OCI-LY7 (cell line): ENCODE measurements at regions not wholly inside any gene's neighbourhood (a gene's known extent, or its start where the extent isn't known, plus 50 kb on each side); places are given as distances from the start of the nearest gene placed in this dataset.

Source experiments
- BruUV-seq: library from RNA; stranded (reverse); fragments of 400-500 nt; replicated peaks from 2 replicates; lab custom pipeline; 2021; lab: Mats Ljungman, UMichigan
- CTCF ChIA-PET: fragments of 300-600 bp; sonication (Branson Sonifier 250); formaldehyde crosslinking; loops from one replicate; lab custom pipeline; 2022; ENCODE audit warnings: antibody characterized with exemption; ENCODE audit not compliant: unreplicated experiment; lab: Charles Lee
- POLR2A ChIA-PET: fragments of 300-600 bp; sonication (Branson Sonifier 250); formaldehyde crosslinking; loops from one replicate; lab custom pipeline; 2022; ENCODE audit warnings: antibody characterized with exemption; lab: Charles Lee
- DNase-seq: peaks from one replicate; pipeline ENCODE4 v3.0.0-alpha.2; 2015; ENCODE audit warnings: low spot score
- H2AFZ ChIP-seq: fragments of 200-600 bp; sonication (generic), shearing (Covaris generic); 2 replicates; pipeline ENCODE4 v1.6.1; 2014; ENCODE audit warnings: mild to moderate bottlenecking, antibody characterized with exemption, low read length, moderate library complexity
- H3K27ac ChIP-seq: fragments of 200-600 bp; sonication (generic); 2 replicates; pipeline ENCODE4 v1.5.1; 2014; ENCODE audit warnings: mixed run types, low read depth, mild to moderate bottlenecking, moderate library complexity, low read length, inconsistent platforms; ENCODE audit not compliant: poor library complexity, severe bottlenecking
- H3K36me3 ChIP-seq: fragments of 200-600 bp; sonication (generic); 2 replicates; pipeline ENCODE4 v1.6.1; 2014; ENCODE audit warnings: mild to moderate bottlenecking, antibody characterized with exemption, low read length, moderate library complexity, mixed read lengths; ENCODE audit not compliant: insufficient read depth
- H3K4me1 ChIP-seq: fragments of 200-600 bp; sonication (generic); 2 replicates; pipeline ENCODE4 v1.5.1; 2014; ENCODE audit warnings: mild to moderate bottlenecking, low read length; ENCODE audit not compliant: insufficient read depth, poor library complexity, severe bottlenecking
- H3K4me2 ChIP-seq: fragments of 200-600 bp; sonication (generic); 2 replicates; pipeline ENCODE4 v1.6.1; 2014; ENCODE audit warnings: mild to moderate bottlenecking, low read length
- H3K4me3 ChIP-seq: fragments of 200-600 bp; sonication (generic); 2 replicates; pipeline ENCODE4 v1.5.1; 2014; ENCODE audit warnings: mild to moderate bottlenecking, low read depth, low read length; ENCODE audit not compliant: poor library complexity, severe bottlenecking
- H3K79me2 ChIP-seq: fragments of 200-600 bp; sonication (generic); 2 replicates; pipeline ENCODE4 v1.6.1; 2016; ENCODE audit warnings: low read depth, mild to moderate bottlenecking, low read length, moderate library complexity, mixed read lengths; ENCODE audit not compliant: insufficient read depth
- H3K9me2 ChIP-seq: fragments of 200-600 bp; sonication (generic); 2 replicates; pipeline ENCODE4 v1.6.1; 2016; ENCODE audit warnings: mild to moderate bottlenecking, low read length, mixed read lengths; ENCODE audit not compliant: insufficient read depth
- H3K9me3 ChIP-seq: fragments of 200-600 bp; sonication (generic); 2 replicates; pipeline ENCODE4 v1.6.1; 2014; ENCODE audit warnings: mild to moderate bottlenecking, mixed run types, low read length, mixed read lengths
- H4K20me1 ChIP-seq: fragments of 200-600 bp; sonication (generic); 2 replicates; pipeline ENCODE4 v1.6.1; 2014; ENCODE audit warnings: mild to moderate bottlenecking, antibody characterized with exemption, low read length, moderate library complexity, mixed read lengths; ENCODE audit not compliant: insufficient read depth
- CTCF ChIP-seq: fragments of 200-600 bp; sonication (generic); conservative IDR thresholded peaks from 2 replicates; pipeline ENCODE4 v1.5.1; 2014; ENCODE audit warnings: mild to moderate bottlenecking, antibody characterized with exemption, low read length, moderate library complexity, mixed read lengths
- EZH2phosphoT487 ChIP-seq: fragments of 200-600 bp; sonication (generic); IDR thresholded peaks from 2 replicates; pipeline ENCODE4 v1.6.1; 2018; ENCODE audit warnings: low read depth, borderline replicate concordance, mild to moderate bottlenecking, mixed run types, antibody characterized with exemption, low read length, moderate library complexity, mixed read lengths
- intact Hi-C: fragments of 100-400 bp; cut with micrococcal nuclease; formaldehyde crosslinking; loops from one replicate; pipeline ENCODE4 v1.10.0; 2022; ENCODE audit not compliant: unreplicated experiment

- no peak overlapping the region for H3K4me2 ChIP-seq
- no peaks in the 10 kb centered on the region for H3K9me2 ChIP-seq
- BruUV-seq: no TSS peak
- intact Hi-C loops: no loop called here
- no peak overlapping the region for H2AFZ ChIP-seq
- POLR2A ChIA-PET: interaction anchor here (0.6 to 1.1 kb wide), 2 partner anchors 11 to 65 kb away, joined by 3 read pairs; no protein-coding TSS in a partner anchor
- H4K20me1 ChIP-seq: no peaks in the 10 kb centered on the region
- no peak overlapping the region for H3K27ac ChIP-seq
- CTCF ChIA-PET: no interaction called here
- no peak for DNase-seq
- no peaks in the 10 kb centered on the region for H3K36me3 ChIP-seq
- no peak overlapping the region for H3K4me3 ChIP-seq
- no peaks in the 10 kb centered on the region for H3K79me2 ChIP-seq
- H3K9me3 ChIP-seq: no peaks in the 10 kb centered on the region
- no peaks in the 10 kb centered on the region for H3K4me1 ChIP-seq
- no peak for TF ChIP-seq CTCF
- no peak for TF ChIP-seq EZH2phosphoT487
Measured at GRCh38 chr5:96254980-96255691, 177.9 kb downstream of the PCSK1 start.

- Histone ChIP-seq H3K4me3 (no peak overlapping the region), H4K20me1 (no peaks in the 10 kb centered on the region), H3K4me2 (no peak overlapping the region), H3K27ac (no peak overlapping the region), H3K9me3 (no peaks in the 10 kb centered on the region), H3K9me2 (no peaks in the 10 kb centered on the region), H3K4me1 (no peaks in the 10 kb centered on the region), H3K79me2 (no peaks in the 10 kb centered on the region), H2AFZ (no peak overlapping the region), H3K36me3 (no peaks in the 10 kb centered on the region)
- intact Hi-C loops: no loop called here
- DNase-seq: no peak
- ChIA-PET POLR2A (interaction anchor here (0.6 to 0.7 kb wide), 2 partner anchors 10 to 421 kb away, joined by 3 to 7 read pairs; no protein-coding TSS in a partner anchor), CTCF (no interaction called here)
- no TSS peak for BruUV-seq
- TF ChIP-seq CTCF: no peak
- no peak for TF ChIP-seq EZH2phosphoT487
Measured at GRCh38 chr5:96253140-96253539, 179.9 kb downstream of the PCSK1 start.

GRCh38 chr5:96252596-96252995 is 180.5 kb downstream of the PCSK1 start:
- no TSS peak for BruUV-seq
- Histone ChIP-seq H3K4me2 (no peak overlapping the region), H3K27ac (no peak overlapping the region), H3K79me2 (no peaks in the 10 kb centered on the region), H3K9me3 (no peaks in the 10 kb centered on the region), H2AFZ (no peak overlapping the region), H3K4me3 (no peak overlapping the region), H3K9me2 (no peaks in the 10 kb centered on the region), H3K4me1 (no peaks in the 10 kb centered on the region), H4K20me1 (no peaks in the 10 kb centered on the region), H3K36me3 (no peaks in the 10 kb centered on the region)
- ChIA-PET POLR2A (no interaction called here), CTCF (no interaction called here)
- intact Hi-C loops: no loop called here
- no peak for DNase-seq
- TF ChIP-seq EZH2phosphoT487 (no peak), CTCF (no peak)
